ENCODE measurements at regions not wholly inside any gene's neighbourhood (a gene's known extent, or its start where the extent isn't known, plus 50 kb on each side); places are given as distances from the start of the nearest gene placed in this dataset.

DNA sequence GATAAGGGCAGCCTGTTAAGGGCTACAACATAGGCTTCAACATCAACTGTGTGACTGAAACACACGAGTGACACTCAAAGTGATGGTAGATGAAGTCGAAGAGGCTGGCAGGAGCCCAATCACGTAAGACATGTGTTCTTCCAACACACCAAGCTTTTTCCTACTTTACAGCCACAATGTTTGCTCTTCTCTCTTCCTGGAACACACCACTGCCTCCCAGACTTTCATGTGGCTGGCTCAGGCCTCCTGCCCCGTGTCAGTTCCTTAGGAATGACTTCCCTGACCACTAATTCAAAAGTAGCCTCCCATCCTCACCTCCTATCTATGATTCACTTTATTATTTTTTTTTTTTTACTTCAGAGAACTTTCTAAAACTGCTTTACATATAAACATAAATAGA lies 209.2 kb downstream of the GPAM start:
- H3K27ac ChIP-seq (ENCODE audit: insufficient read depth, low read length, poor library complexity, severe bottlenecking), result no peak overlapping the region
- no peaks in the 10 kb centered on the region for H3K9me3 ChIP-seq (ENCODE audit: control insufficient read depth in 2 of 2, low read length in 2 of 2)

DNA sequence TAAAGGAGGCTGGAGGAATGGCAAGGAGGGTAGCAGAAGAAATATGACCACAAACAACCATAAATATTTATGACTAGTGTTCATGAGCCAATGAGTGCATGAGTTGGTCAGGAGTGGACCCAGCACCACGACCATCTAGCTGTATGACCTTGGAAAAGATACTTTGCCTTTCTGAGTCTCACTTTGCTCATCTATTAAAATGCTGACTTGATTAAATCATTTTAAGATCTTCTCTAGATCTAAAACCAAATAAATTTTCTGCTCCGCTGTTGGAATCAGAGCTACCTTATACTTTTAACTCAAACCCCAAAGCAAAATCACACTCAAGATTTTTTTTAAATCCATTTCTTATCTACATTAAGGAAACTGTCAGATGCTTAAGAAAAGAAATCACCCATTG lies 207.0 kb downstream of the GPAM start:
- H3K36me3 Mint-ChIP-seq, result no peaks in the 10 kb centered on the region
- no peak for DNase-seq
- no peak overlapping the region for H3K27ac ChIP-seq (ENCODE audit: insufficient read depth, low read length, poor library complexity, severe bottlenecking)
- no peaks in the 10 kb centered on the region for H3K4me1 Mint-ChIP-seq
- H3K36me3 ChIP-seq (ENCODE audit: control insufficient read depth, insufficient read depth, low read length), result no peaks in the 10 kb centered on the region
- no peak overlapping the region for H3K4me3 Mint-ChIP-seq
- H3K27me3 Mint-ChIP-seq, result peaks cover 6% of the 10 kb centered on the region
- no peak for ATAC-seq (ENCODE audit: low read depth in 2 of 2)
- no peak overlapping the region for H3K27ac Mint-ChIP-seq
- no peaks in the 10 kb centered on the region for H3K9me3 ChIP-seq (ENCODE audit: control insufficient read depth in 2 of 2, low read length in 2 of 2)
- no peaks in the 10 kb centered on the region for H3K27me3 ChIP-seq (ENCODE audit: control insufficient read depth, insufficient read depth, low read length)
- H3K9me3 Mint-ChIP-seq, result peaks cover 0 to 4% (median 0%) of the 10 kb centered on the region in 7 donors
- no peak overlapping the region for H3K4me3 ChIP-seq (ENCODE audit: low read depth, low read length)
- H3K4me1 ChIP-seq (ENCODE audit: control insufficient read depth, insufficient read depth, low read length, poor library complexity, severe bottlenecking), result no peaks in the 10 kb centered on the region

More for the DNA sequence above, 209.2 kb downstream of the GPAM start:
- no peaks in the 10 kb centered on the region for H3K36me3 Mint-ChIP-seq
- H3K4me3 Mint-ChIP-seq, result no peak overlapping the region
- H3K36me3 ChIP-seq (ENCODE audit: control insufficient read depth, insufficient read depth, low read length), result no peaks in the 10 kb centered on the region
- no peaks in the 10 kb centered on the region for H3K4me1 ChIP-seq (ENCODE audit: control insufficient read depth, insufficient read depth, low read length, poor library complexity, severe bottlenecking)
- H3K4me1 Mint-ChIP-seq, result no peaks in the 10 kb centered on the region
- H3K27me3 ChIP-seq (ENCODE audit: control insufficient read depth, insufficient read depth, low read length), result no peaks in the 10 kb centered on the region
- peaks cover 0 to 4% (median 0%) of the 10 kb centered on the region in 7 donors for H3K9me3 Mint-ChIP-seq
- peaks cover 6% of the 10 kb centered on the region for H3K27me3 Mint-ChIP-seq
- H3K4me3 ChIP-seq (ENCODE audit: low read depth, low read length), result no peak overlapping the region
- peak overlapping the region in 1 of 3 donors; percentile 22 for H3K27ac Mint-ChIP-seq
- no peak for ATAC-seq (ENCODE audit: low read depth in 2 of 2)
- DNase-seq, result no peak

DNA sequence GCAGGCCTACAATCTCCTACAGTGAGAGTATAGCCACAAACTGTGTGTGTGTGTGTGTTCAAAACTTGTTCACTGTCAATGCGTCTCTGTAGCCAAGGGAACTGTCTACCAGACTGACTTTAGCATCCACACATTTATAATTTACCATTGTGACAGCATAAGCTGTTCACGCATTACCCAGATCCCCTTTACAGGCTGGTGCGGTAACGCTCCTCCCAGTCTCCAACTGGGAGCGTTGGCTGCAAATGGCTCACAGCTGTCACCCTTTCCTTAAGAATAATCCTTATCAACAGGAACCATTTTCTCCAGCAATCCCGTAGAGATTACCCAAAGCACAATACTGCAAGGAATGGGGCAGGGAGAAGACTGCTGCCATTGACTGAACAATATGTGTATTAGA lies 199.5 kb downstream of the GPAM start:
- DNase-seq (no peak), ATAC-seq (ENCODE audit: low read depth in 2 of 2) (no peak)
- H3K4me3 Mint-ChIP-seq, result no peak overlapping the region
- Histone ChIP-seq H3K27ac (ENCODE audit: insufficient read depth, low read length, poor library complexity, severe bottlenecking) (no peak overlapping the region), H3K4me3 (ENCODE audit: low read depth, low read length) (no peak overlapping the region), H3K4me1 (ENCODE audit: control insufficient read depth, insufficient read depth, low read length, poor library complexity, severe bottlenecking) (no peaks in the 10 kb centered on the region), H3K36me3 (ENCODE audit: control insufficient read depth, insufficient read depth, low read length) (no peaks in the 10 kb centered on the region), H3K9me3 (ENCODE audit: control insufficient read depth in 2 of 2, low read length in 2 of 2) (no peaks in the 10 kb centered on the region), H3K27me3 (ENCODE audit: control insufficient read depth, insufficient read depth, low read length) (no peaks in the 10 kb centered on the region)
- no peaks in the 10 kb centered on the region for H3K36me3 Mint-ChIP-seq
- H3K27me3 Mint-ChIP-seq, result no peaks in the 10 kb centered on the region
- H3K9me3 Mint-ChIP-seq, result peaks cover 0 to 2% (median 0%) of the 10 kb centered on the region in 7 donors
- H3K4me1 Mint-ChIP-seq, result no peaks in the 10 kb centered on the region
- no peak overlapping the region for H3K27ac Mint-ChIP-seq

DNA sequence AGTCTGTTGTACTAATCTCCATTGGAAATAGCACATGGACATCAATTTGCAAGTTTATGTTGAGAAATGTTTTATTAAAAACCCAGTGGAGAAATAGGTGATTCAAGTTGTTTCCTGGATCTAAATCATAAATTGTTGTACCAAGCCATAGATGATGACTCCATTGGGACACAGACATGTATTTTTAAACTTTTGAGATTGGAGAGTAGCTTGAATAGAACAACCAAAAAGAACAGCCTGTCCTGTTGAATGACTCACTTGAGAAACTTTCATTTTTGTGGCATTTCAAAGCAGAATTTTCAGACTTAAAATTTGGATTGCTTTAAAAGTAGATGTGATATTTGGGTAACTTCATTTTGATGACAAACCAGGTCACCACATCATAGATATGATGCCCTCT lies 197.5 kb downstream of the GPAM start:
- Mint-ChIP-seq H3K4me3 (no peak overlapping the region), H3K4me1 (no peaks in the 10 kb centered on the region), H3K27me3 (no peaks in the 10 kb centered on the region), H3K27ac (no peak overlapping the region), H3K9me3 (no peaks in the 10 kb centered on the region), H3K36me3 (no peaks in the 10 kb centered on the region)
- no peak for ATAC-seq (ENCODE audit: low read depth in 2 of 2)
- Histone ChIP-seq H3K4me3 (ENCODE audit: low read depth, low read length) (no peak overlapping the region), H3K27me3 (ENCODE audit: control insufficient read depth, insufficient read depth, low read length) (no peaks in the 10 kb centered on the region), H3K36me3 (ENCODE audit: control insufficient read depth, insufficient read depth, low read length) (no peaks in the 10 kb centered on the region), H3K9me3 (ENCODE audit: control insufficient read depth in 2 of 2, low read length in 2 of 2) (no peaks in the 10 kb centered on the region), H3K4me1 (ENCODE audit: control insufficient read depth, insufficient read depth, low read length, poor library complexity, severe bottlenecking) (no peaks in the 10 kb centered on the region), H3K27ac (ENCODE audit: insufficient read depth, low read length, poor library complexity, severe bottlenecking) (no peak overlapping the region)
- no peak for DNase-seq

DNA sequence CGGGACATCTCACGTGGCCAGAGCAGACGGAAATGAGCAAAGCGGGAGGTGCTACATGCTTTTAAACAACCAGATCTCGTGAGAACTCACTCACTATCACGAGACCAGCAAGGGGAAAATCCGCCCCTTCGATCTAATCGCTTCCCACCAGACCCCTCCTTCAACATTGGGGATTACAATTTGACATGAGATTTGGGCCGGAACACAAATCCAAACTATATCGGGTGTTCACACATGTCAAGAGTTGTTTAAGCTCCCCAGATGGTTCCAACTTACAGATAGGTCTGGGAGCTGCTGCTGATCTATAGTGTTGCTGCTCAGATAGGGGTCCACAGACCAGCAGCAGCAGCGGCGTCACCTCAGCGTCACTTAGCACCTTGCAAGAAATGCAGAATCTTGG lies 194.9 kb downstream of the GPAM start:
- Mint-ChIP-seq H3K27ac (no peak overlapping the region), H3K4me3 (no peak overlapping the region), H3K4me1 (no peaks in the 10 kb centered on the region), H3K27me3 (no peaks in the 10 kb centered on the region), H3K36me3 (no peaks in the 10 kb centered on the region), H3K9me3 (no peaks in the 10 kb centered on the region)
- DNase-seq (no peak), ATAC-seq (ENCODE audit: low read depth in 2 of 2) (no peak)
- no peaks in the 10 kb centered on the region for H3K36me3 ChIP-seq (ENCODE audit: control insufficient read depth, insufficient read depth, low read length)
- H3K9me3 ChIP-seq (ENCODE audit: control insufficient read depth in 2 of 2, low read length in 2 of 2), result no peaks in the 10 kb centered on the region
- H3K27ac ChIP-seq (ENCODE audit: insufficient read depth, low read length, poor library complexity, severe bottlenecking), result no peak overlapping the region
- H3K27me3 ChIP-seq (ENCODE audit: control insufficient read depth, insufficient read depth, low read length), result no peaks in the 10 kb centered on the region
- H3K4me3 ChIP-seq (ENCODE audit: low read depth, low read length), result no peak overlapping the region
- no peaks in the 10 kb centered on the region for H3K4me1 ChIP-seq (ENCODE audit: control insufficient read depth, insufficient read depth, low read length, poor library complexity, severe bottlenecking)

DNA sequence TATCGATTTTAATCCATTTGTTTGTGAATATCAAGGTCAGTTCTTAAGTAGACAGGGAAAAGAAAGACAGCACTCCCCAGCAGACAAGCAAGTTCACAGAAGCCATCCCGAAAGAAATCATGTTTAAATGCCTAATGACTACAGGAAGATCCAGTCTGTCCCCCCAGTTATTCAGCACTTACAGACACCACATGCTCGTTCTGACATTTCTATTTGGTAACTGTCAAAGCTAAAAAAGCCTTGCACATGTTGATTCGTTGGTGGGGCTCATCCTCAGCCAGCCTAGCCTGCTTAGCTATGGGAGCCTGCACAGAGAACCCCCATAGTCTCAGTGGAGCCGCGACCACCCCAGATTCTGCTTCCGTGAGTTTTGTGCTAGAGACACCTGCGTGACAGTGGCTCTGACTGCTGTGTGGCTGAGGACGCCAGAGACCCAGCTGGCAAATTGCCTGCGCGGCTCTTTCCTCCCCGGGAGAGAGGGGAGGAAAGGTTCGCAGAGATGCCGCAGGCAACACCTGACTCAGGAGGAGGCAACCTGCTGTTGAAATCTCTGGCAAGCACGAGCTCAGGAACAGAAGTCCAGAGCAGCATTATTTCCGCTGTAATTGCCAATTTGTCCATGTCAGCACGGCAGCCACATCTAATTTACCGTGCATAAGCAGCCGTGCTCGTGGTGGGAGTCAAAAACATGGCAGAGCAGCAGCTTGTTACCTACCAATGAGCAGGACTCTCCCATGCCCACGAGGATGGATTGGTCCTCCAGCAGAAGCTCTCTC lies 194.2 kb downstream of the GPAM start:
- no peaks in the 10 kb centered on the region for H3K4me1 Mint-ChIP-seq

DNA sequence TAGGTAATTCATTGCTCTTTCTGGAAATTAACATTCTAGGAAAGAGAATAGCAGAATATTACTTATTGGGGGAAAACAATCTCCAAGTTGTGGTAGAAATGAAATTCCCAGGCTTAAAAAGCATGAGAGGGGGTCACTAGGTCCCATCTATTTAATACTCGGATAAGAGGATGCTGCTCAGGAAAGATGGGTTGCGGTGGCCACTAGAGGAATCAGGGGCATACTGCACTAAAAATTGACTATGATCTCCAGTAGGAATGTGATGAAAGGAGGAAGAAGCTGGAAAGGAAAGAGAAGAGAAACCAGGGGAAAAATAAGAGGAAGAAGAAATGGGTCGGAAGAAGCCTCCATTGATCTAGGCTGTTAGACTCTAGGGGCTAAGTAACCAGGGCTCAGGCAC lies 192.8 kb downstream of the GPAM start:
- Histone ChIP-seq H3K9me3 (ENCODE audit: control insufficient read depth in 2 of 2, low read length in 2 of 2) (no peaks in the 10 kb centered on the region), H3K27me3 (ENCODE audit: control insufficient read depth, insufficient read depth, low read length) (no peaks in the 10 kb centered on the region), H3K27ac (ENCODE audit: insufficient read depth, low read length, poor library complexity, severe bottlenecking) (no peak overlapping the region), H3K36me3 (ENCODE audit: control insufficient read depth, insufficient read depth, low read length) (no peaks in the 10 kb centered on the region), H3K4me1 (ENCODE audit: control insufficient read depth, insufficient read depth, low read length, poor library complexity, severe bottlenecking) (no peaks in the 10 kb centered on the region), H3K4me3 (ENCODE audit: low read depth, low read length) (no peak overlapping the region)
- H3K4me3 Mint-ChIP-seq, result no peak overlapping the region
- H3K9me3 Mint-ChIP-seq, result no peaks in the 10 kb centered on the region
- no peaks in the 10 kb centered on the region for H3K4me1 Mint-ChIP-seq
- ATAC-seq (ENCODE audit: low read depth in 2 of 2) (no peak), DNase-seq (no peak)
- no peak overlapping the region for H3K27ac Mint-ChIP-seq
- no peaks in the 10 kb centered on the region for H3K27me3 Mint-ChIP-seq
- no peaks in the 10 kb centered on the region for H3K36me3 Mint-ChIP-seq

More for the DNA sequence above, 194.2 kb downstream of the GPAM start:
- Histone ChIP-seq H3K27me3 (ENCODE audit: control insufficient read depth, insufficient read depth, low read length) (no peaks in the 10 kb centered on the region), H3K9me3 (ENCODE audit: control insufficient read depth in 2 of 2, low read length in 2 of 2) (no peaks in the 10 kb centered on the region), H3K36me3 (ENCODE audit: control insufficient read depth, insufficient read depth, low read length) (no peaks in the 10 kb centered on the region), H3K4me3 (ENCODE audit: low read depth, low read length) (no peak overlapping the region), H3K27ac (ENCODE audit: insufficient read depth, low read length, poor library complexity, severe bottlenecking) (no peak overlapping the region), H3K4me1 (ENCODE audit: control insufficient read depth, insufficient read depth, low read length, poor library complexity, severe bottlenecking) (no peaks in the 10 kb centered on the region)
- ATAC-seq (ENCODE audit: low read depth in 2 of 2) (no peak), DNase-seq (no peak)
- Mint-ChIP-seq H3K27me3 (no peaks in the 10 kb centered on the region), H3K36me3 (no peaks in the 10 kb centered on the region), H3K4me3 (no peak overlapping the region), H3K27ac (no peak overlapping the region), H3K9me3 (no peaks in the 10 kb centered on the region)

DNA sequence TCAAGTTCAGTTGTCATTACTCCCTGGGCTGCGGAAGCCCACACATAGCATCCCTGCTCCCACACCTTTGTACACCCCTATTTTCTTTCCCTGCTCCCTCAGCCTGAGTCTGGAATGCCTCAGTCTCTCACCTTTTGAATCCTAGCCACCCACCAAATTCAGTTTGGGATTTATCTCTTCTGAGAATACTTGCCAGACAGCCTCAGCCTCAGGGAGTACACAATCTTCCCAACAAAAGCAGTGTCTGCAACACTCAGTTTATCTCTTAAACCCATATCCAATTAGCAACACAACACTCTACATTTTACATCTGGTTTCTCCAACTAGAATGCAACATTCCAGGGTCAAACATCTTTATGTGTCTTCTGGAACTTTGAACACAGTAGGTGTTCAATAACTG lies 190.2 kb downstream of the GPAM start:
- DNase-seq (no peak), ATAC-seq (ENCODE audit: low read depth in 2 of 2) (no peak)
- no peaks in the 10 kb centered on the region for H3K4me1 ChIP-seq (ENCODE audit: control insufficient read depth, insufficient read depth, low read length, poor library complexity, severe bottlenecking)
- Mint-ChIP-seq H3K36me3 (no peaks in the 10 kb centered on the region), H3K4me3 (no peak overlapping the region), H3K27me3 (no peaks in the 10 kb centered on the region), H3K4me1 (no peaks in the 10 kb centered on the region), H3K9me3 (no peaks in the 10 kb centered on the region), H3K27ac (no peak overlapping the region)
- H3K9me3 ChIP-seq (ENCODE audit: control insufficient read depth in 2 of 2, low read length in 2 of 2), result no peaks in the 10 kb centered on the region
- H3K27me3 ChIP-seq (ENCODE audit: control insufficient read depth, insufficient read depth, low read length), result no peaks in the 10 kb centered on the region
- H3K36me3 ChIP-seq (ENCODE audit: control insufficient read depth, insufficient read depth, low read length), result no peaks in the 10 kb centered on the region
- no peak overlapping the region for H3K27ac ChIP-seq (ENCODE audit: insufficient read depth, low read length, poor library complexity, severe bottlenecking)
- no peak overlapping the region for H3K4me3 ChIP-seq (ENCODE audit: low read depth, low read length)
